Endothelial cell of umbilical vein (primary cell): ENCODE measurements at regions not wholly inside any gene's neighbourhood (a gene's known extent, or its start where the extent isn't known, plus 50 kb on each side); places are given as distances from the start of the nearest gene placed in this dataset.

Experiments
- MYC ChIP-seq: IDR thresholded peaks from one replicate; pipeline ENCODE4 v1.6.1; 2011; ENCODE audit warnings: mild to moderate bottlenecking, low read depth, low read length
- POLR2A ChIP-seq: IDR thresholded peaks from 2 replicates; pipeline ENCODE4 v1.6.1; 2012; ENCODE audit warnings: low read depth, mild to moderate bottlenecking, control low read depth, low read length
- POLR2AphosphoS5 ChIP-seq: IDR thresholded peaks from 2 replicates; pipeline ENCODE4 v1.6.1; 2012; ENCODE audit warnings: low read depth, mild to moderate bottlenecking, control low read depth, low read length, moderate library complexity; ENCODE audit not compliant: insufficient read depth
- TF ChIP-seq, protein P1 (sequence below), 2 donors: IDR thresholded peaks; 1 replicate in 1 of 2; 2 replicates in 1 of 2; pipeline ENCODE4 v1.5.1; 2011; ENCODE audit warnings: low read length in 2 of 2, mild to moderate bottlenecking in 2 of 2, moderate library complexity in 2 of 2, control low read depth in 1 of 2, inconsistent platforms in 1 of 2, low read depth in 1 of 2; ENCODE audit not compliant: insufficient read depth in 1 of 2; ENCODE audit errors: extremely low read depth in 1 of 2
- TF ChIP-seq, protein P2 (sequence below): IDR thresholded peaks from 2 replicates; pipeline ENCODE4 v1.6.1; 2011; ENCODE audit not compliant: insufficient read depth, insufficient read length

DNA sequence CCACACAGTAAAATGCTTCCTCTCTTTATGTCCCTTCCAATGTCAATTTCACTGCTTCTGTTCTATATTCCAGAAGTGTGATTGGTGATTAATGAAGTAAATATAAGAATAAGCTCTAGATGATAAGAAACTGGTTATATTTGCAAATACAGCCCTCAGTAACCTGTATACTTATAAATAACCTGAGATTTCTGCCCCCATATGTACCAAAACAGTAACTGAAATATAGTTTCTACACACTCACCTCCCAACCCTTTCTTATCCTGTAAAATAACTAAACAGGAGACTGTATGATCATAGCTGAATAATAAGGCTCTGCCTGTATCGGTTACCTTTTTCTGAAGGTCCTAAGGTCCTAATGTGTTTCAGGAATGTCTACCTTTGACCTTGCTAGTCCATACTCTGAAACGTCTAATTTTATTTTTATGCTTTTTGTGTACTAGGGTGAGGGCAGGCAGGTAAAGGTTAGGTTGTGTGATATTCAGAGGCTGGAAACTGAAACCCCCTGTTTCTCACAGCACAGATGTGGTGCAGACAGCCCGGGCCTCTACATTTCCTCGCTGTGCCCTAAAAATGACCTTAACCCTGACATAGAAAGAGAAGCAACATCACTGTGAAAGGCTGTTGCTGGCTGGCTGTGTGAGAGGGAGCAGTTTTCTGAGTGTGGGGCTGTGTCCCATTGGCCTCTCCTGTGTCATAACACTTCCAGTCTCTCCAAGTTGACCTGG is 378.8 kb downstream of the CENPW start:
- TF ChIP-seq, protein P1, sequence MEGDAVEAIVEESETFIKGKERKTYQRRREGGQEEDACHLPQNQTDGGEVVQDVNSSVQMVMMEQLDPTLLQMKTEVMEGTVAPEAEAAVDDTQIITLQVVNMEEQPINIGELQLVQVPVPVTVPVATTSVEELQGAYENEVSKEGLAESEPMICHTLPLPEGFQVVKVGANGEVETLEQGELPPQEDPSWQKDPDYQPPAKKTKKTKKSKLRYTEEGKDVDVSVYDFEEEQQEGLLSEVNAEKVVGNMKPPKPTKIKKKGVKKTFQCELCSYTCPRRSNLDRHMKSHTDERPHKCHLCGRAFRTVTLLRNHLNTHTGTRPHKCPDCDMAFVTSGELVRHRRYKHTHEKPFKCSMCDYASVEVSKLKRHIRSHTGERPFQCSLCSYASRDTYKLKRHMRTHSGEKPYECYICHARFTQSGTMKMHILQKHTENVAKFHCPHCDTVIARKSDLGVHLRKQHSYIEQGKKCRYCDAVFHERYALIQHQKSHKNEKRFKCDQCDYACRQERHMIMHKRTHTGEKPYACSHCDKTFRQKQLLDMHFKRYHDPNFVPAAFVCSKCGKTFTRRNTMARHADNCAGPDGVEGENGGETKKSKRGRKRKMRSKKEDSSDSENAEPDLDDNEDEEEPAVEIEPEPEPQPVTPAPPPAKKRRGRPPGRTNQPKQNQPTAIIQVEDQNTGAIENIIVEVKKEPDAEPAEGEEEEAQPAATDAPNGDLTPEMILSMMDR (IDR thresholded peaks at IDR 0.05; ENCODE audit: extremely low read depth in 1 of 2, insufficient read depth in 1 of 2, low read depth in 1 of 2, low read length in 2 of 2): no peak
- TF ChIP-seq MYC (no peak), POLR2A (no peak), POLR2AphosphoS5 (no peak)
- TF ChIP-seq, protein P2, sequence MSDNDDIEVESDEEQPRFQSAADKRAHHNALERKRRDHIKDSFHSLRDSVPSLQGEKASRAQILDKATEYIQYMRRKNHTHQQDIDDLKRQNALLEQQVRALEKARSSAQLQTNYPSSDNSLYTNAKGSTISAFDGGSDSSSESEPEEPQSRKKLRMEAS: no peak
